ENCODE measurements at regions not wholly inside any gene's neighbourhood (a gene's known extent, or its start where the extent isn't known, plus 50 kb on each side); places are given as distances from the start of the nearest gene placed in this dataset.

- intact Hi-C loops (cut with micrococcal nuclease) = no loop called here
Observed at GRCh38 chr10:4595719-4596319, 230.2 kb upstream of the AKR1E2 start.

DNA sequence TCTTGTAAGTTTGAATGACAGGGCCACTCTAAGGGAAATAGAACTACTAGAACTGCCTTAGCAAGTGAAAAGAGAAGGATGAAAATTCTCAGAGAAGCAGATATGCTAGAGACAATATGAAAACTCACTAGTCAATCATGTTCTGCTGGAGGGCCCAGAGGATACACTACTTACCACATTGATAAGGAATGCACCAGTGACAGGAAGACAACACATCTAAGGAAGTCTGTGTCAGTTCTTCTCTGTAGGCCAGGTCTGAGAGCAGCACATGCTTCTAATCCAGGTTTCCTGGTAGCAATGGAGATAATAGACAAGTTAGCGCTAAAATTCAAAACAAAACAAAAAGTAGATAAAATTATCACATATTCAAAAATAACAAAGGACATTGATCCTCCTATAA lies 235.2 kb upstream of the AKR1E2 start:
- intact Hi-C loops (cut with micrococcal nuclease) = no loop called here

DNA sequence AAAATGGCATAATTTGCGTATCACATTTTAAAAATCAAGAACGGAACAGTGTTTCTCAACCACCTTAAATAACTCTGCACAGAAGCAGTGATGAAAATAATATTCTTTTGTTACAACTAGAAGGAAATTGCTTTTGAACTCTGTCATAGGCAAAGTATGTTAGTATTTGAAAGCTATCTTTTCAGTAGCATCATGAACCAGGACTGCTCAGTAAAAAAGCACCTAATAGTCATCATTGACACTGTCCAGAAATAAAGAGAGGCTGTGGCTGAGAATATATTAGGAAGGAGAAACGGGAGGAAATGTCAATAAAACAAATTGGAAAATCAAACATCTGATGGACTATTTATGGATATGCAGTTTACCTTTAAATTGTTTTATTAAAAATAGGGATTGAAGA lies 237.2 kb upstream of the AKR1E2 start:
- intact Hi-C loops (cut with micrococcal nuclease) = no loop called here

- intact Hi-C loops (cut with micrococcal nuclease) = no loop called here
Observed at GRCh38 chr10:4587466-4587865, 238.5 kb upstream of the AKR1E2 start.

- intact Hi-C loops (cut with micrococcal nuclease) = no loop called here
Observed at GRCh38 chr10:4586776-4587175, 239.2 kb upstream of the AKR1E2 start.

- intact Hi-C loops (cut with micrococcal nuclease) = no loop called here
Observed at GRCh38 chr10:4581929-4582328, 244.1 kb upstream of the AKR1E2 start.

DNA sequence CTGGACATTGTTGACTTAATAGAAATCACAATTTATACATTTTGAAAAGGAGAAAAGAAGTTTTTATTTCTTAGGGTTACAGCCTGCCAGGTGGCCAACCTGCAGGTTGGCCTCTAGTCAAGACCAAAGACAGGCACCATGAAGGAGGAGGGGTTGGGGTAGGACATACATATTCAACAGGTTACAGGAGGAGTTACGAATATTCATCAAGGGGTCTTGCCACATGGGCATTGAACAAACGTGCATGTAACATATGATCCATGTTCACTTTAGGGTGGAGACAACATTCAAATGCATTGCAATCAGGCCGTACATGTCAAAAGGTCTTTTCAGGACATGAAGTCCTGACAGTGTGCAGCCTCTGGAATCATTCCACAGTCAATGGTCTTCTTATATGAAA lies 246.2 kb upstream of the AKR1E2 start:
- intact Hi-C loops (cut with micrococcal nuclease) = no loop called here

- intact Hi-C loops (cut with micrococcal nuclease) = no loop called here
Observed at GRCh38 chr10:4576206-4576605, 249.8 kb upstream of the AKR1E2 start.

- intact Hi-C loops (cut with micrococcal nuclease) = no loop called here
Observed at GRCh38 chr10:4569151-4569550, 256.9 kb upstream of the AKR1E2 start.

GRCh38 chr10:4568731-4569130 lies 257.3 kb upstream of the AKR1E2 start:
- intact Hi-C loops (cut with micrococcal nuclease) = no loop called here

DNA sequence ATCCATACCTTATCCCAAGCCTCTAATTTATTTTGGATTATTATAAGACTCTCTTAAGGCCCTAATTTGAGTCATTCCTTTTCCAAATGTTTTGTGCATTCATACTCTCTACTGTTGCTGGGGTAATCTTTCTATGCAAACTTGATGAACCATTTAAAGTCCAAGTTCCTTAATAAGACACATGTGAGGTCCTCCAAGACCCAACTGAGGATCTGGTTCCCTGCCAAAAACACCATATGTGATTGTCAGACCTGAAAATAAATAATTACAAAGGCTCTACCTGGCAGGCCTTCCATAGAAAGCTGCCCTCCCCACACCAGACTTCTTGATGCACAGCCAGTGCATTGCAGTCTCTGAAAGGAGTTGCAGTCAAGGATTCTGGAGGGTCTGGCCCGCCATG lies 257.9 kb upstream of the AKR1E2 start:
- intact Hi-C loops (cut with micrococcal nuclease) = no loop called here

DNA sequence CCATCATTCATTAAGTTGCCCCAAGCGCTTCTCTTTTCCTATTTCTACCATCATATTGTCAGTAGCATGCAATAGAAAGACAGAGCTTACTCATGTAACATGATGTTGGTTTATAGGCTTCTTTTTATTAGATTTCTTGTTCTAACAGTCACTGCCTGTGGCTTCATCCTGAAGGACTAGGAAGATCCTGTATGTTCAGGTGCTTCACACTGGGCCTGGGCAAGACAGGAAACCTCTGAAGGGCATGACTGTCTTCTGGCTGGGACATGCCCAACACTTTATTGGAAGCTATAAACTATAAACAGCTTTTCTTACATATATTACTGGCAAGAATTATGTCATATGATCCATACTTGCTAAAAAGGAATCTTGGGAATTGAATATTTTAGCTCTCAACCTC lies 258.4 kb upstream of the AKR1E2 start:
- intact Hi-C loops (cut with micrococcal nuclease) = no loop called here

GRCh38 chr10:4566011-4566410 lies 260.0 kb upstream of the AKR1E2 start:
- intact Hi-C loops (cut with micrococcal nuclease) = no loop called here

DNA sequence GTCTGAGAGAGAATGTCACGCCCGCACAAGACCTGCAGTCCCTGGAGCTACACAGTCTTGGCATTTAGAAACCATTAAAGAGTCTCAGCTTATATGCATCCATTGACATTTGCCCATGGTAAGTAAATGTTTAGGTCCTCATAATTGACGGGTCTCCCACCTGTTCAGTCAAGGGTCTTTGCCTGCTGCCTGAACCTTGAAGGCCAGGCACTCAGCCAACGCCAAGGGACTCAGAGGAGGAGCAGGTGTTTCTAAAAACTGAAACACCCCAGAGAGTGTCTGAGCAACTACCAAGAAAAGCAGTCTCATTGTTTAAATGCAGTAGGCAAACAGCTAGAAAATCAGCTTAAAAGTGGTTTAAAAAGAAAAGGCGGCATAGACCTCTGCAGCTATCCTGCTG lies 264.7 kb upstream of the AKR1E2 start:
- intact Hi-C loops (cut with micrococcal nuclease) = no loop called here

GRCh38 chr10:4557469-4557868 lies 268.5 kb upstream of the AKR1E2 start:
- intact Hi-C loops (cut with micrococcal nuclease) = no loop called here

DNA sequence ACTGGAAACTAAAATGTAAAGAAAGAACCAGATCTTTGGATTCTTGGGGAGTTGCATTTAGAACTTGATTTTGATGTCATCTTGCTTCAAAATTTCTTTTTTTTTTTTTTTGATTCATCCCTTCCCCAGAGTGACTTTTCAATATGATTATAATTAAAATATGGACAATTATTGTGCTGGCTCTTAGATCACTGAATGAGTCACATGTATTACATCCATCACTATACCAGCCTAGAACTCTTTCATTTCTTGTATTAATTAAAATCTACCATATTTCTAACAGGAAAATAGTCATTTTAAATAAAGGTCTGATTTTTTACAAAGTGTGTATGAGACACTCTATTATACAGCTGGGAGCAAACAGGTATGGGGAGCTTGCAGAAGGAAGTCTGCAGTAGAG lies 269.5 kb upstream of the AKR1E2 start:
- intact Hi-C loops (cut with micrococcal nuclease) = no loop called here

DNA sequence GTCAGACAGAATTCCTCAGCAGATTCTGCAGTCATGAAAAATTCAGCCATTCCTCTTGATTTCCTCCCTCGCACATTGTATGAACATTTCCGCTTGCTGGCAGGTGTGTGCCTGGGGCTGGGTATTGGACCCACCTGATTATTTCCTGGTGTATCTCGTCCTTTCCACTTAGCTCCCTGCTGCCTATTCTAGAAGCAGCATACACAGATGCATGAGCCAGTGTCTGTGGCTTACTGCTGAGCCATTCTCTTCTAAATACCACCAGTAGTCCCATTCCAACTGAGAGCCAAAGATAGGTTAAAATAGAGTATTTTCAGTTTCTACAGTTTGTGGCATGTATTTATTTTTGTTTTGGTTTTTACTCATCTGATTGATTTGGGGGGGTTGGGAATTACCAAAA lies 270.1 kb upstream of the AKR1E2 start:
- intact Hi-C loops (cut with micrococcal nuclease) = no loop called here

- intact Hi-C loops (cut with micrococcal nuclease) = no loop called here
Observed at GRCh38 chr10:4549139-4549653, 276.8 kb upstream of the AKR1E2 start.

DNA sequence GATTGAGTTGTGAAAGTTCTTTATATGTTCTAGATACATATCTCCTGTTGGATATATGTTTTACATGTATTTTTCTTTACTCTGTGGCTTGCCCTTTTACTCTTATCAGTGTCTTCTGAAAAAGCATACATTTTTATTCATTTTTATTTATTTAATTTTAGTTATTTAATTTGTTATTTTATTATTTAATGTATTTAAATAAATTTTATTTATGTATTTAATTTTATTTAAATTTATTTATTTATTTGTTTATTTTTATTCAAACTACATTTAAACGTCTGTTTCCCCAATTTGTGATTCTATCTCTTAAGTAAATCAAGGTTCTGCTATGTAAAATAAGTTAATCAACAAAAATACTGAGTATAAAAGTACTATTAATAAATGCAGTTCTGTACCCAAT lies 279.1 kb upstream of the AKR1E2 start:
- intact Hi-C loops (cut with micrococcal nuclease) = no loop called here

- intact Hi-C loops (cut with micrococcal nuclease) = no loop called here
Observed at GRCh38 chr10:4546500-4546899, 279.5 kb upstream of the AKR1E2 start.

GRCh38 chr10:4545062-4545461 lies 280.9 kb upstream of the AKR1E2 start:
- intact Hi-C loops (cut with micrococcal nuclease) = no loop called here

GRCh38 chr10:4543938-4544533 lies 282.0 kb upstream of the AKR1E2 start:
- intact Hi-C loops (cut with micrococcal nuclease) = no loop called here

- intact Hi-C loops (cut with micrococcal nuclease) = no loop called here
Observed at GRCh38 chr10:4541292-4541691, 284.7 kb upstream of the AKR1E2 start.
